Midbrain (tissue), 1 donor: ENCODE measurements at regions not wholly inside any gene's neighbourhood (a gene's known extent, or its start where the extent isn't known, plus 50 kb on each side); places are given as distances from the start of the nearest gene placed in this dataset.

Experiments used
- DNase-seq: peaks from one replicate; lab custom pipeline; 2025; lab: John Stamatoyannopoulos, UW

- DNase-seq: no peak
Measured at GRCh38 chr12:62995097-62995496, 60.1 kb upstream of the PPM1H start.

- no peak for DNase-seq
Measured at GRCh38 chr12:62986844-62987243, 51.9 kb upstream of the PPM1H start.
